IPS-NIHi7 (cell line): ENCODE measurements at regions not wholly inside any gene's neighbourhood (a gene's known extent, or its start where the extent isn't known, plus 50 kb on each side); places are given as distances from the start of the nearest gene placed in this dataset.
"Not testable (repeated sequence)": the region's sequence is repeated elsewhere in the genome, so short reads cannot be mapped to it uniquely, and the experiment has no call there.

Source experiments
- DNase-seq: peaks from one replicate; pipeline ENCODE4 v3.0.0; 2012; ENCODE audit warnings: mixed read lengths; ENCODE audit errors: extremely low spot score

- DNase-seq: no peak
Measured at GRCh38 chr2:66031236-66031635, 403.7 kb upstream of the MEIS1 start.

DNA sequence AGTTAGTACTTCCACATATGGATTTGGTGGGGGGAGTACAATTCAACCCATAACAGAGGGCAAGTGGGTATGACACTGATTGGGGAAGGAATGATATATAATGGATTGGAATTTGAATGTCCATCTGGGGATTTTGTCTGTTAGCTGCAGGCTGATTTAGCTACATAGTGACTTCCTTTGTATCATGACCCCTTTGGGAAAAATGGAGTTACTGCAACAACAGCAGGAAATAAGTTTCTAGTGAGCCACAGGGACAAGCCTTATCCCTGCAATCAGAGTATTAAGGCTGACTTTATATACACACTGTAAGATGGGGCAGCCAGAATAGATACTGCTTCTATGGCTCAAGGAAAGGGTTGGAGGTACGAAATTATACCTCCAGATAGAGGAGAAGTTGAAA, 404.4 kb upstream of the MEIS1 start:
- peak; percentile 57 for DNase-seq

DNA sequence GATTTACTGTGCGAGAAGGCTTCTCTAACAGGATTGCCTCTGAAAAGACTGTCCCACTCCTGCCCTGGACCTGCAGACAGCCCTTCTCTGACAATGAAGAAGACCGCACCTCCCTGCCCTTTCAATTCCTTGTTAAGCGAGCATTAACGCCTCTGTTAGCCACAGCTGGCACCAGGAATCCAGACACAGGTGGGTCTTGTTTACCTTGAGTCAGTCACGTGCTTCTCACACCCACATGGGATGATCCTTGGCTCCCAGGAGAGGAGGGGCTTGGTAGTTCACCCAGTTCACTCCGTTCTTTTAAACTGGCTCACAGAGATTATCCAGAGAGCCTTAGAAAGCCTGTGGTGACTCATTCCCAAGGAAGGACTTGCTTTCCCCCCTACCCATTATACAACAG, 410.5 kb upstream of the MEIS1 start:
- peak; percentile 62 for DNase-seq

DNA sequence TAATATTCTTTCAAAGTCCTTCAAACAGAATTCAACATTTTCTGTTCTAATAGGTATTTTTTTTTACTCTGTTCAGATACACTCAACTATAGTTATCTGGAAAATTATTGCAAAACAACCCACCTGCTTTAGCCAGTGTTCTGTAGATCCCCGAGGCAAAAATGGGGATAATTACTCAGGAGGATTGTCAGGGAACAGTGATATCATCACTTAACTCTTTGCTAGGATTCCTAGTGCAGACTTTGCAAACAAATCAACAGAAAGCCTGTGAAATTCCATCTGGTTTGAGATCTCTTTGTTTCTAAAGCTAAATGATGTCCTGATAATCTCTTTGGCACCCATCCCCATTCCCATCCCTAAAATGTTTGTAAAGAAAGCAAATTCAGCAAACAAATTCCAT, 413.6 kb upstream of the MEIS1 start:
- no peak for DNase-seq

DNA sequence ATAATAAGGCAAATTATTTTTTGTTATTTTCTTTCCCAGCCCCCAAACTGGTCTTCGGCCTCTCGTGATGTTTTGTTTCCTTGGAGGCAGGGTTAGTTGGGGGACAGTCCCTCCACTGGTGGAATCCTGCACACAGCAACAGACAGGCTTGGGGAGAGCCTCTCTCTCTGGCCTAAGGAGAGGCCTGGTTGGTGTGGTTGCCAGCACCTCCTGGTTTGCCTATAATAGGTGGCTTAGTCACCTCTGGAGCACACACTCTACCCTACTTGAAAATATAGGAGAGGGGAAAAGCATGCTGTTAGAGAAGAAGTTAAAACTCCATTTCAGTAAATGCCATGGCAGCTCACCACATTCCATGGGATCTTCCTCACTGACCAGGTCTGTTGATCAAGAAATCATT, 417.2 kb upstream of the MEIS1 start:
- DNase-seq: no peak

DNA sequence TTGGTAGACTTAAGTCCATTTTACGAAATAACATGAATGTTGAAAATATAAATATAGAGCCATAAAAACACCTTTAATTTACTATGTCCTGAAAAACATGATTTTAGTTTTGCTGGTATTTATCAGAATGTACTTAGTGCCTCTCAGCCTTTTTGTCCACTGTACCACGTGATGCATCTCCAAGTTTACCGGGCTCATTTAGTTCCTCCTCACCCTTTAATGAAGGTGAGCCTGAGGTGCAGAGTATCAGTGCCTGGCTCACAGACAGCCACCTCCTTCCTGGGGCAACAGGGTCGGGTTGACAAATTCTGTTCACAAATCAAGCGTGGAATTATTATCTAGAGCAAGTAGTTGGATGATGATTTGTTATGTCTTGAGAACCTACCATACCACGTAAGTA, 420.5 kb upstream of the MEIS1 start:
- DNase-seq: no peak

- no peak for DNase-seq
Measured at GRCh38 chr2:66013456-66013855, 421.5 kb upstream of the MEIS1 start.

DNA sequence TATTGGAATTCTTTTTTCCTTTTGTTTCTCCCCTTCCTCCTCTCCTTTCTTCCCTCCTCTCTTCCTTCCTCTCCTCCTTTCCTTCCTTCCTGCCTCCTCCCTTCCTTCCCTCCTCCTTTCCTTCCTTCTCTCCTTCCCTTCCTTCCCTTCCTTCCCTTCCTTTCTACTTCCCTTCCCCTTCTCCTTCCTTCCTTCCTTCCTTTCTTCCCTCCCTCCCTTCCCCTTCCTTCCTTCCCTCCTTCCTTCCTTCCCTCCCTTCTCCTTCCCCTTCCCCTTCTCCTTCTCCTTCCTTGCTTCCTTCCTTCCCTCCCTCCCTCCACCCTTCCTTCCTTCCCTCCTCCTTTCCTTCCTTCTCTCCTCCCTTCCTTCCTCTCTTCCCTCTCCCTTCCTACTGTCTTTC, 431.0 kb upstream of the MEIS1 start:
- DNase-seq: no peak

- no peak for DNase-seq
Measured at GRCh38 chr2:66001538-66001937, 433.4 kb upstream of the MEIS1 start.

- no peak for DNase-seq
Measured at GRCh38 chr2:66000901-66001300, 434.0 kb upstream of the MEIS1 start.

DNA sequence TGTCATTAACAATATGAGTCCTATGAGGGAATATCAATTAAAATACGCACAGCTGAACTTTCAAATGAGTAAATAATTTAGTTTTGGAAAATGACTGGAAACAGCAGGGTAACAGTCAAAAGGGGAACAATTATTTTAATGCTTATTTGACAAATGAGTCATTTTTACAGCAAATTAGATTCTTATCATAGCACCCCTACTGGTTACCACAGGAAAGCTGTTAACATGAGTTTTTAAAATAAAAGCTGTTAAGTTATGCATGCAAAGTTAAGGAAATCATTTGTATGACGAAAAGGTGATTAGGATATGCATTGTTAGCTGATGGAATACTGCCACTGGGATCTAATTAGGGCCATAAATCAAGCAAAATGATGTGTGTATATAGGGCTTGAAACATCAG, 435.1 kb upstream of the MEIS1 start:
- no peak for DNase-seq

DNA sequence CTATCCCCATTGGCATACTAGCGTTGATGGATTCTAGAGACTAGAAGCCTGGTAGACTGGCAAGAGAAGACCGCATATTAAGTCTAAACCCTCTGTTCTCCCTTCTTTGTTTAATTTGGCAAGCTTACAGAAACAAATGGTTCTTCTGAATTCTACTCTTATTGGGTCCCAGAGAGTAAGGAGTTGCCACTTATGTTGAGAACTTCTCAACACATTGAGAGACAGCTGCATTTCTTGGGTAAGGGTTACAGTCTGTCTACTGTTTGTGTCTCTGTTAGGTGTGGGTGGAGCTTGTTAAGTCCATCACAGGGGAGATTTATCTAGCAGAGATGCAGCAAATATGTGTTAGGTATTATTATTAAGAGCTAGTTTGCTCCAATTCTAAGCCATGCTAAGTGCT, 435.8 kb upstream of the MEIS1 start:
- DNase-seq: no peak

DNA sequence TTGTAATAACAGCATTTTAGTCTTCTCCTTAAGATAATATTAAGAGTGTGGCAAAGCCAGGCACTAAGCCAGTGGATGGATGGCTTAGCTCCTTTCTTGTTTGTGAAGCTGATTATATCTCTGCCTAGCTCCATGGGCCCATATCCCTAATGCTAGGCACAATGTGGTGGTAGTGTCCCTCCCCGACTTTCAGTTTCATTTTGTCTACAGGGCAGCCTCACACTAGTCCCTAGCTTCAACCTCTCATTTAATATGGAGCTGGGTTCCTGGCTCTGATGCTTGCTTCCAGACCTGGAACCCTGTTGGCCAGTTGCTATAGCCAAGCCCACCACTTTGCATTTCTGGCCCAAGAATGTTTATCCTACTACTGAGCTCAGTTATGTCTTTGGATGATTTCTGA, 437.0 kb upstream of the MEIS1 start:
- DNase-seq: no peak

DNA sequence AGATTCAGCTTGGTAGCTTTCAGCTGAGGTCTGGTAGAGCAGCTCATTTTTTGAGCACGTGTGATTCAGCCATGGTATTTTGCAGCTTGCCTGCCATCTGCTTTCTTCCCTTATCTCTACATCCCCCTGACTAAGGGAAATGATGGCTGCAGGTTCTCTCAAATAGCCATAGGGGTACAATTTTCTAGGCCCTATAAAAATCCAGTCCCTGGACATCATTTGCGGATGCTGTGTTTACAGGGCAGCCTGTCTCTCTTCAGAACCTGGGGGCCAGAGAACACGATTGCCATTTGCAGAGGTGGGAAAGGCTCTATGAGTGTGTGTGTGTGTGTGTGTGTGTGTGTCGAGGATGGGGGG, 442.7 kb upstream of the MEIS1 start:
- DNase-seq: no peak

- no peak for DNase-seq
Measured at GRCh38 chr2:65991381-65992197, 443.3 kb upstream of the MEIS1 start.

DNA sequence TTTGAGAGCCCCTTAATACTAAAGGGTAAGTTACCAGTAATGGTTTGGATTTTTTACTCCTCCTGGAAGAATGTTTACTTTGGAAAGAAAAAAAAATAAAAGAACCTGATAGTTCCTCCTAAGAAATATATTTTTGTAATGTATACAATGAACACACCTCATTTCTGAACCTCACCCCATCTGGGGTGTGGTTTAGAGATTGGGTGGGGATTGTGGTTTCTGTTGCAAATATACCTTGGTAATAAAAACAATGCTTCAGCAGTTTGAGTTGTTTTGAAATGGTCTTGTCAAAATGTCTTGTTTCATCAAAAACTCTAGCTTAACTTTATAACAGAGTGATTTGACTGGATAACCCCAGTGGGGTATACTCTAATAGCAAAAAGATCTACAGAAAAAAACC, 448.9 kb upstream of the MEIS1 start:
- no peak for DNase-seq

- no peak for DNase-seq
Measured at GRCh38 chr2:65980531-65980930, 454.4 kb upstream of the MEIS1 start.

GRCh38 chr2:65979446-65979845, 455.5 kb upstream of the MEIS1 start:
- DNase-seq: no peak

GRCh38 chr2:65974067-65974723, 460.7 kb upstream of the MEIS1 start:
- DNase-seq: no peak

DNA sequence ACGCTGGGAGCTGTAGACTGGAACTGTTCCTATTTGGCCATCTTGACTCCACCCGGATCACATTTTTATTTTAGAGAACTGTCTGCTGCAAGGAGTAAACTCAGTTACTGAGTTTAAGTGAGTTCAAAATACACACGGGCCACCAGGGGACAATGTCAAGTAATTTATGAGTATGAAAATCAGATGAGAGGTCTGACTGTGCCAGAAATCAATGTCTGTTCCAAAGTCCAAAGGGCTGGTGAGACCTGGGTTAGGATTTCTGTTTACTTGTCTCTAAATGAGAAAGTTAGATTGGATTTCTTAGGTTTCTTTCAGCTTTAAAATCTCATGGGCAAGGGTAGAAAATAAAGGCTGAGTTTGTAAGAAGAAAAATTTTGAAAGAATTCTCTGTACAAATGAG, 465.8 kb upstream of the MEIS1 start:
- DNase-seq: no peak

DNA sequence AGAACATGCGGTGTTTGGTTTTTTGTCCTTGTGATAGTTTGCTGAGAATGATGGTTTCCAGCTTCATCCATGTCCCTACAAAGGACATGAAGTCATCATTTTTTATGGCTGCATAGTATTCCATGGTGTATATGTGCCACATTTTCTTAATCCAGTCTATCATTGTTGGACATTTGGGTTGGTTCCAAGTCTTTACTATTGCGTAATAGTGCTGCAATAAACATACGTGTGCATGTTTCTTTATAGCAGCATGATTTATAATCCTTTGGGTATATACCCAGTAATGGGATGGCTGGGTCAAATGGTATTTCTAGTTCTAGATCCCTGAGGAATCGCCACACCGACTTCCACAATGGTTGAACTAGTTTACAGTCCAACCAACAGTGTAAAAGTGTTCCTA, 471.6 kb upstream of the MEIS1 start:
- not testable (repeated sequence) for DNase-seq

DNA sequence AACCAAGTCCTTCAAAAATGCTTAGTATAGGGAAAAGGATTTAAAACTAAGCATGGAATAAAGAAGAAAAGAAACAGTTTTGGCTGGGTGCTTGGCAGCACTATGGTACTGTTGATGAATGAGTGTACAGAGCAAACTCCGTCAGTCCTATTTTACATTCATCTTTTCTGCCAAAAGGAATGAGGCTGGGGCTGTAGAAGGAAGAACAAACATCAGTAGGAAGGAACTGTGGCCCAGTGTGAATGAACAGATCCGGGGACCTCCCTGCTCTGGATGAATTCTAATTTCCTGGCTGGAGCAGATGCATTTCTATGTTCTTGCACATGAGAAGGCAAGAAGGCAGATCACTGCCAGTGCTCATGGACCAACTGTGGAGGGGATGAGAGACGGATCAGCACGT, 474.0 kb upstream of the MEIS1 start:
- DNase-seq: no peak

GRCh38 chr2:65957886-65958285, 477.0 kb upstream of the MEIS1 start:
- DNase-seq: peak; percentile 30

DNA sequence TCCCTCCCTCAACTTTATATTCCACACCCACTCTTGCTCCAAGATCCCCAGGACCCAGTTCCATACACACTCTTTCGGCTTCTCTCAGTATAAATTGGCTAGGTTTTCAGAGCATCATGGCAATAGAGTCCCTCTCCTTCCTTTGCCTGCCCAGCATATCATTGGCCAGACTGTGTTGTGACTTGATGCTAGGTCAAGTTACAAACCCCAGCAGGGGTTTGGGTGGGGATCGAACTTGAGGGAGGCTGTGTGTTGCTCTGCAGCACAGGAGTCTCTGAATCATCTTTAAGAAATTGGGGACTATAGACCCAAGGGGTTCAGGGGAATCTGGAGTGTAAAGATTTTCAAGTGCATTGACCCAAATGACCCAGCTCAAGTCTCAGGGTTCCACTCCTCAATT, 477.5 kb upstream of the MEIS1 start:
- DNase-seq: peak; percentile 22
